ENCODE measurements at regions not wholly inside any gene's neighbourhood (a gene's known extent, or its start where the extent isn't known, plus 50 kb on each side); places are given as distances from the start of the nearest gene placed in this dataset.

DNA sequence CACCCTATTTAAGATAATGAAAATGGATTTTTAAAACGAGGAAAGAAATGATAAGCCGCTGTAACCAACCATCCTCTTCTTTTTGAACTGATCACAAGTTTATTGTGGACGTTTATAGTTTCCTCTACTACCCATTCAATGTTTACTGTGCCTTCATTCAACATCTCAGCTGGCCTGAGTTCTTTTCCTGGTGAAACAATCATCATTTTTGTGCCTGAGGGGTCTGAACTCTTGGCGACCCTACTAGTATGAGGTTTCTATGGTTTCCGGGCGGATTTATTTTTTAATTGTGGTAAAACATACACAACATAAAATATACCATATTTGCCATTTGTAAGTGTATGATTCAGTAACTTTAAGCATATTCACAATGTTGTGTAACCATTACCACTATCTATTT is 100.7 kb downstream of the SPRY1 start:
- TF ChIP-seq, protein P1, sequence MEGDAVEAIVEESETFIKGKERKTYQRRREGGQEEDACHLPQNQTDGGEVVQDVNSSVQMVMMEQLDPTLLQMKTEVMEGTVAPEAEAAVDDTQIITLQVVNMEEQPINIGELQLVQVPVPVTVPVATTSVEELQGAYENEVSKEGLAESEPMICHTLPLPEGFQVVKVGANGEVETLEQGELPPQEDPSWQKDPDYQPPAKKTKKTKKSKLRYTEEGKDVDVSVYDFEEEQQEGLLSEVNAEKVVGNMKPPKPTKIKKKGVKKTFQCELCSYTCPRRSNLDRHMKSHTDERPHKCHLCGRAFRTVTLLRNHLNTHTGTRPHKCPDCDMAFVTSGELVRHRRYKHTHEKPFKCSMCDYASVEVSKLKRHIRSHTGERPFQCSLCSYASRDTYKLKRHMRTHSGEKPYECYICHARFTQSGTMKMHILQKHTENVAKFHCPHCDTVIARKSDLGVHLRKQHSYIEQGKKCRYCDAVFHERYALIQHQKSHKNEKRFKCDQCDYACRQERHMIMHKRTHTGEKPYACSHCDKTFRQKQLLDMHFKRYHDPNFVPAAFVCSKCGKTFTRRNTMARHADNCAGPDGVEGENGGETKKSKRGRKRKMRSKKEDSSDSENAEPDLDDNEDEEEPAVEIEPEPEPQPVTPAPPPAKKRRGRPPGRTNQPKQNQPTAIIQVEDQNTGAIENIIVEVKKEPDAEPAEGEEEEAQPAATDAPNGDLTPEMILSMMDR (IDR thresholded peaks at IDR 0.05; ENCODE audit: borderline replicate concordance, extremely low read depth, insufficient read depth): no peak
- Histone ChIP-seq H3K9ac (ENCODE audit: low read length in 3 of 3) (no peak overlapping the region), H3K36me3 (ENCODE audit: control insufficient read depth in 2 of 3, insufficient read depth in 3 of 3, low read length in 3 of 3) (no peaks in the 10 kb centered on the region), H3K4me1 (ENCODE audit: control insufficient read depth in 2 of 3, insufficient read depth in 2 of 3, low read depth in 1 of 3, low read length in 3 of 3) (no peaks in the 10 kb centered on the region), H3K9me3 (ENCODE audit: control insufficient read depth in 2 of 3, insufficient read depth in 1 of 3, low read length in 3 of 3) (no peaks in the 10 kb centered on the region), H3K4me3 (ENCODE audit: low read length in 3 of 3) (no peak overlapping the region), H3K27ac (ENCODE audit: low read depth in 2 of 2, low read length in 2 of 2) (no peak overlapping the region), H3K27me3 (ENCODE audit: control insufficient read depth, insufficient read depth, low read length) (no peaks in the 10 kb centered on the region)
- DNase-seq (no peak), FAIRE-seq (no peak)
- intact Hi-C loops (cut with DNase I): no loop called here

DNA sequence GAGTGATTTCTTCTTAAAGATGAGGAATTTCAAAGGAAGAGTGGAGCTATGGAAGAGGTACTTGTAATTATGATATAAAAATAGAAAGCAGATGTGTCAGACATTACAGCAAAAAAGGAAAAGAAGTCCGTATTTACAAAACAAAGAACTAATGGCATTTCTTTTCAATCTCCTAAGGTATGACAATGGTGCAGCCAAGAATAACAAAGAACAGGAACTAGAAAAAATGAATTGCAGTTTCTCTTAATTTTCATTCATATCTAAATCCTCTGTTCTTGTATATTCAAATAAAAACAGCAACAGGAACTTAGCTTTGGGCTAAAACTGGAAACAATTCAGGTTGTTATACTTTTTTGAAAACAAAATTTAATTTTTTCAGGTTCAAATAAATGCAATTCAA is 105.1 kb downstream of the SPRY1 start:
- Histone ChIP-seq H3K9me3 (ENCODE audit: control insufficient read depth in 2 of 3, insufficient read depth in 1 of 3, low read length in 3 of 3) (no peaks in the 10 kb centered on the region), H3K36me3 (ENCODE audit: control insufficient read depth in 2 of 3, insufficient read depth in 3 of 3, low read length in 3 of 3) (no peaks in the 10 kb centered on the region), H3K27ac (ENCODE audit: low read depth in 2 of 2, low read length in 2 of 2) (no peak overlapping the region), H3K27me3 (ENCODE audit: control insufficient read depth, insufficient read depth, low read length) (no peaks in the 10 kb centered on the region), H3K9ac (ENCODE audit: low read length in 3 of 3) (no peak overlapping the region), H3K4me1 (ENCODE audit: control insufficient read depth in 2 of 3, insufficient read depth in 2 of 3, low read depth in 1 of 3, low read length in 3 of 3) (no peaks in the 10 kb centered on the region), H3K4me3 (ENCODE audit: low read length in 3 of 3) (no peak overlapping the region)
- FAIRE-seq (no peak), DNase-seq (no peak)
- TF ChIP-seq, protein P1 (IDR thresholded peaks at IDR 0.05; ENCODE audit: borderline replicate concordance, extremely low read depth, insufficient read depth): no peak
- intact Hi-C loops (cut with DNase I): no loop called here

DNA sequence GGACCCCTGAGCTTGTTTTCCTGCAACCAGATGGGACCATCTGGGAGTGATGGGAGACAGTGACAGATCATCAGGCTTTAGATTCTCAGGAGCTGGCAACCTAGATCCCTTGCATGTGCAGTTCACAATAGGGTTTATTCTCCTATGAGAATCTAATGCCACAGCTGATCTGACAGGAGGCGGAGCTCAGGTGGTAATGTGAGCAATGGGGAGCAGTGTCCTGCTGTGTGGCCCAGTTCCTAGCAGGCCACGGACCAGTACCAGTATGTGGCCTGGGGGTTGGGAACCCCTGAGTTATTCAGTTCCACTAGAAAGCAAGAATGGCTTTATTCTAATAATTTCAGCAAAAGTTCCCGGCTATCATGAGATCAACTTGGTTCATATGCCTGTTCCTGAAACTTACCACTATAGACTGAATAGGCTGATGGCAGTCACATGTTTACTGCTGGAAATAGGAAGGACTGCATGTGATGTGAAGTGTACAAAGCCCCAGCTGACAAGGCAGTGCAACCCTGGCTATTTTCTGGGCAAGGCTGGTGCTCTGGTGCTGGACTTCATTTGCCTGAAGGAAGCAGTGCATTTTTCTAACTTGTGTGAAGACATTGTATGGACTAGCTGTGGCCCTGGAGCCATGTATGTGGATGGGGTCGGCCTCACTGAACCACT is 107.2 kb downstream of the SPRY1 start:
- H3K4me3 ChIP-seq (ENCODE audit: low read length in 3 of 3): no peak overlapping the region
- no peaks in the 10 kb centered on the region for H3K9me3 ChIP-seq (ENCODE audit: control insufficient read depth in 2 of 3, insufficient read depth in 1 of 3, low read length in 3 of 3)
- FAIRE-seq (no peak), DNase-seq (no peak)
- H3K27me3 ChIP-seq (ENCODE audit: control insufficient read depth, insufficient read depth, low read length): no peaks in the 10 kb centered on the region
- no peaks in the 10 kb centered on the region for H3K36me3 ChIP-seq (ENCODE audit: control insufficient read depth in 2 of 3, insufficient read depth in 3 of 3, low read length in 3 of 3)
- TF ChIP-seq, protein P1 (IDR thresholded peaks at IDR 0.05; ENCODE audit: borderline replicate concordance, extremely low read depth, insufficient read depth): no peak
- H3K27ac ChIP-seq (ENCODE audit: low read depth in 2 of 2, low read length in 2 of 2): no peak overlapping the region
- intact Hi-C loops (cut with DNase I): no loop called here
- H3K4me1 ChIP-seq (ENCODE audit: control insufficient read depth in 2 of 3, insufficient read depth in 2 of 3, low read depth in 1 of 3, low read length in 3 of 3): no peaks in the 10 kb centered on the region
- no peak overlapping the region for H3K9ac ChIP-seq (ENCODE audit: low read length in 3 of 3)
